ENCODE measurements at regions not wholly inside any gene's neighbourhood (a gene's known extent, or its start where the extent isn't known, plus 50 kb on each side); places are given as distances from the start of the nearest gene placed in this dataset.

GRCh38 chr1:90537606-90538362 is 179.3 kb downstream of the BARHL2 start:
- no peak for DNase-seq (ENCODE audit: low spot score)
- TF ChIP-seq, protein P1, sequence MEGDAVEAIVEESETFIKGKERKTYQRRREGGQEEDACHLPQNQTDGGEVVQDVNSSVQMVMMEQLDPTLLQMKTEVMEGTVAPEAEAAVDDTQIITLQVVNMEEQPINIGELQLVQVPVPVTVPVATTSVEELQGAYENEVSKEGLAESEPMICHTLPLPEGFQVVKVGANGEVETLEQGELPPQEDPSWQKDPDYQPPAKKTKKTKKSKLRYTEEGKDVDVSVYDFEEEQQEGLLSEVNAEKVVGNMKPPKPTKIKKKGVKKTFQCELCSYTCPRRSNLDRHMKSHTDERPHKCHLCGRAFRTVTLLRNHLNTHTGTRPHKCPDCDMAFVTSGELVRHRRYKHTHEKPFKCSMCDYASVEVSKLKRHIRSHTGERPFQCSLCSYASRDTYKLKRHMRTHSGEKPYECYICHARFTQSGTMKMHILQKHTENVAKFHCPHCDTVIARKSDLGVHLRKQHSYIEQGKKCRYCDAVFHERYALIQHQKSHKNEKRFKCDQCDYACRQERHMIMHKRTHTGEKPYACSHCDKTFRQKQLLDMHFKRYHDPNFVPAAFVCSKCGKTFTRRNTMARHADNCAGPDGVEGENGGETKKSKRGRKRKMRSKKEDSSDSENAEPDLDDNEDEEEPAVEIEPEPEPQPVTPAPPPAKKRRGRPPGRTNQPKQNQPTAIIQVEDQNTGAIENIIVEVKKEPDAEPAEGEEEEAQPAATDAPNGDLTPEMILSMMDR (IDR thresholded peaks at IDR 0.05; ENCODE audit: extremely low read depth, missing control alignments) = no peak

DNA sequence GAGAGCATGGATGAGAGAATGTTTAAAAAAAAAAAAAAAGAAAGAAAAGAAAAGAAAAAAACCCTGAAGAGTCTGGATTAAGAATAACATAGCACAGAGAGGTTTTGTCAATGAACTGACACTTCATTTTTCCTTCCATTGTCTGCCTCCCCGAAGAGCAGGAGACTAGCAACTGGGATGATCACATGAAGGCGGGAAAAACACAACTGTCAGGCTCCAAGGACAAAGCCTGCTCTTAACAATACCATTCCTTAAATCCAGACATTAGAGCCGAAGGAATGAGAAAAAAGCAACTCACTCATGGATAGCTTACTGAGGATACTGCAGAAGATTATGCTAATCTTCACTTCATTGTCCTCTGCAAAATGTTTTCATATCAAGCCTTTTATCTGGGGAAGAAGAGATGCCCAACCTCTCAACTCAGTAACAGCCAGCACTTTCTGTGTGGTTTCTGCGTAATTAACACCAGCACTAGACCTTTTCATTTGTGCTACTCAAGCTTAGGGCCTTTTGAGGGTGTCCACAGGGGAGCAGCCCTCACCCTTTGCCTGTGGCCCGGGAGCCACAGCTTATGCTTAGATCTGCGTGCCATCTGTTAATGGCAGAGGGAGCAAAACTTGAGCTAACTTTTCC is 182.3 kb downstream of the BARHL2 start:
- DNase-seq (ENCODE audit: low spot score) = no peak
- TF ChIP-seq, protein P1 (IDR thresholded peaks at IDR 0.05; ENCODE audit: extremely low read depth, missing control alignments) = no peak

DNA sequence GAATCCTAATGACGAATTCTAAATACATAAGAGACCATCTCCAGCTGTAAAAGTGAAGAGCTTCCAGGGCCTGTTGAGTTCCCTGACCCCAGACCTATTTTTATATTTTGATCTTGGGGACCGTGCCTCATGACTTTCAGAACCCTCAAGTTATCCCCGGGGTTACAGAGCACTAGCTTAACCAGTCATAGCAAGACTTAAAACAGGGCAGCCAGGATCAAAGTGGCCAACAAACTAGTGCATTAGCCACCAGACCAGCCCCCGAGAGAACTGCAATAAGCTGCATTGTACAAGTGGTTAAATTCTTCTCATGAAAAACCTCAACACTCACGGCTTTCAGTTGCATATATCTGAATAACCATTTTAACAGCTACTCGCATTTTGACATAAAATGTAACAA is 183.0 kb downstream of the BARHL2 start:
- no peak for DNase-seq (ENCODE audit: low spot score)
- TF ChIP-seq, protein P1 (IDR thresholded peaks at IDR 0.05; ENCODE audit: extremely low read depth, missing control alignments) = no peak

DNA sequence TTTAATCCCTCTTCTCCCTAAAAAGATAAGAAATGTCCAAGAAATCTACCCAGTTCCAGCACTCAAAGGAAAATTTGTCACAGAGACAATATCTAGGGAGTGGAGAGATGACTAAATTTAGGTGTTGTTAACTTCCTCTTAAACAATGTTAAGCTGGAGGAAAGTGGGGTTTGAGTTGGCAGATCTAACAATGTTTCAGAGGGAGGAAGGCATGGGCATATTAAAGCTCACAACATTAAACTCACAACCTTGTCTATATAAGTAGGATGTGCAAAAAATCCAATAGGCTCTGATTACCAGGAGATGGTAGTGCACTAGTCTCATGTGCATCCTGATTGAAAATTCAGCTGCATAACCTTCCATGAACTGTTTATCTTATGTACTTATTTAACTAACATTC is 190.1 kb downstream of the BARHL2 start:
- no peak for DNase-seq (ENCODE audit: low spot score)
- TF ChIP-seq, protein P1 (IDR thresholded peaks at IDR 0.05; ENCODE audit: extremely low read depth, missing control alignments) = no peak

DNA sequence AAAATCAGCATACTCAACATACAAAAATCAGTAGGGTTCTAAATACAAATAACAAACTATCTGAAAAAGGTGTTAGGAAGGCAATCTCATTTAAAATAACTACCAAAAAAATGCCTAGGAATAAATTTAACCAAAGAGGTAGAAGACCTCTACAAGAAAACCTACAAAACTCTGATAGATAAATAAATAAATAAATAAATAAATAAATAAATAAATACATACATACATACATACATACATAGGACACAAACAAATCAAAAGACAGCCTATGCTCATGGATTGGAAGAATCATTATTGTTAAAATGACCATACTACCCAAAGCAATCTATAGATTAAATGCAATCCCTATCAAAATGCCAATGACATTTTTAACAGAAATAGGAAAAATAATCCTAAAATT is 194.7 kb downstream of the BARHL2 start:
- TF ChIP-seq, protein P1 (IDR thresholded peaks at IDR 0.05; ENCODE audit: extremely low read depth, missing control alignments) = no peak

GRCh38 chr1:90513956-90514355 is 203.1 kb downstream of the BARHL2 start:
- TF ChIP-seq, protein P1 (IDR thresholded peaks at IDR 0.05; ENCODE audit: extremely low read depth, missing control alignments) = no peak
- no peak for DNase-seq (ENCODE audit: low spot score)

More for the DNA sequence above, 194.7 kb downstream of the BARHL2 start:
- no peak for DNase-seq (ENCODE audit: low spot score)

DNA sequence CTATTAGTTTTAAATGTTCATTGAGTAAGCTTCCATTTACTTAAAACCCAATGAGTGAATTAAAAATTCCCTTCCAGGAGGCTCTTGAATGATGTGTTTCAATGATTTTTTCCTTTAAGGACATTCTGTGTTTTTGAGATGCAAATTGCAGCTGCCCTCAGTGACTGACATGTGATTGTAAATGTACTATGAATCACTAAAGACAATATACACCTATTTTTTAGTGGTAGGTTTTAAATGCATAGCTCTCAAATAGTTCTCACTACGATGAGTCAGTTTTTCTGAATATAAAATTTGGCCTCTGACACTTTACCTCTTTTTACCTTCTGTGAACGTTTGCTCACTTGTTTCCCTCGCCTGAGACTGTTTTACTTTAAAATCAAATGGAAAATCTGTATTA is 204.7 kb downstream of the BARHL2 start:
- TF ChIP-seq, protein P1 (IDR thresholded peaks at IDR 0.05; ENCODE audit: extremely low read depth, missing control alignments) = no peak
- no peak for DNase-seq (ENCODE audit: low spot score)

Data from GM20000 (cell line).